ENCODE measurements at regions not wholly inside any gene's neighbourhood (a gene's known extent, or its start where the extent isn't known, plus 50 kb on each side); places are given as distances from the start of the nearest gene placed in this dataset.

- intact Hi-C loops (cut with micrococcal nuclease; ENCODE audit: unreplicated experiment): no loop called here
- Histone ChIP-seq H3K36me3 (ENCODE audit: insufficient read depth, low read length, poor library complexity, severe bottlenecking) (no peaks in the 10 kb centered on the region), H3K27ac (ENCODE audit: low read depth, low read length, poor library complexity, severe bottlenecking) (no peak overlapping the region), H3K9me3 (ENCODE audit: low read depth, low read length, poor library complexity, severe bottlenecking) (no peaks in the 10 kb centered on the region), H3K27me3 (replicated peaks; ENCODE audit: insufficient read depth, low read depth, low read length, poor library complexity) (no peaks in the 10 kb centered on the region), H3K4me3 (ENCODE audit: low read depth, low read length, poor library complexity, severe bottlenecking) (no peak overlapping the region), H3K4me1 (ENCODE audit: insufficient read depth, low read length, poor library complexity, severe bottlenecking) (no peaks in the 10 kb centered on the region)
- BruUV-seq (replicated peaks): no TSS peak
- ChIA-PET CTCF (no interaction called here), POLR2A (ENCODE audit: low non-redundant PET) (no interaction called here)
- no peak for DNase-seq (ENCODE audit: low spot score)
- TF ChIP-seq, protein P1, sequence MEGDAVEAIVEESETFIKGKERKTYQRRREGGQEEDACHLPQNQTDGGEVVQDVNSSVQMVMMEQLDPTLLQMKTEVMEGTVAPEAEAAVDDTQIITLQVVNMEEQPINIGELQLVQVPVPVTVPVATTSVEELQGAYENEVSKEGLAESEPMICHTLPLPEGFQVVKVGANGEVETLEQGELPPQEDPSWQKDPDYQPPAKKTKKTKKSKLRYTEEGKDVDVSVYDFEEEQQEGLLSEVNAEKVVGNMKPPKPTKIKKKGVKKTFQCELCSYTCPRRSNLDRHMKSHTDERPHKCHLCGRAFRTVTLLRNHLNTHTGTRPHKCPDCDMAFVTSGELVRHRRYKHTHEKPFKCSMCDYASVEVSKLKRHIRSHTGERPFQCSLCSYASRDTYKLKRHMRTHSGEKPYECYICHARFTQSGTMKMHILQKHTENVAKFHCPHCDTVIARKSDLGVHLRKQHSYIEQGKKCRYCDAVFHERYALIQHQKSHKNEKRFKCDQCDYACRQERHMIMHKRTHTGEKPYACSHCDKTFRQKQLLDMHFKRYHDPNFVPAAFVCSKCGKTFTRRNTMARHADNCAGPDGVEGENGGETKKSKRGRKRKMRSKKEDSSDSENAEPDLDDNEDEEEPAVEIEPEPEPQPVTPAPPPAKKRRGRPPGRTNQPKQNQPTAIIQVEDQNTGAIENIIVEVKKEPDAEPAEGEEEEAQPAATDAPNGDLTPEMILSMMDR (conservative IDR thresholded peaks at IDR 0.05; ENCODE audit: low read depth, low read length): no peak
- no peak for TF ChIP-seq EZH2 (IDR thresholded peaks at IDR 0.05; ENCODE audit: borderline replicate concordance, low read depth, low read length, poor library complexity, severe bottlenecking)
These were observed 401.6 kb upstream of the PRR16 start for GRCh38 chr5:120062515-120062917.

DNA sequence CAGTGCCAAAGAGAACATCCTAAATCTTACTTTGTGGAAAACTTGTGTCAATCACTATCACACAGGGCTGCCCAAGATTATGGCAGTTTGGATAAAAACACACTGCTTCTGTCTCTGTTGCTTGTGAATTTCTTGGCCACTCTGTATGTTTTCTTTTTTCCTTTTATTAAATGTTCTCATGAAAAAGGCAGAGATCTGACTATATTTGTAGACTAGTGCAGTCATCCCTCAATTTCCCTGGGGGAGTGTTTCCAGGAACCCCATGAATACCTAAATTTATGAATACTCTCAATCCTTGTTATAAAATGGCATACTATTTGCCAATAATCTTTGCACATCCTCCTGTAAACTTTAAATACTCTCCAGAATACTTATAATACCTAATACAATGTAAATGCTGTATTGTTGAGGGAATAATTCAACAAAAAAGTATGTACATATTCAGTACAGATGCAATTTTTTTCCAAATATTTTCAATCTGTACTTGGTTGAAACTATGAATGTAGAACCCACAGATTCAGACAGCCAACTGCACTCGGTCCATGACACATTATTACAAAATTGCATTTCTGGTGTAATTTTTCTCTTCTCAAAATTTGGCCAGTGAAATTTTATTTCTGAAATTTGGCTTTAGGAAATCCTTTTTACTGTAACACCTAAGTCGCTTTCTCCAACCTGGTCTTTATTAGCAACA is 391.9 kb upstream of the PRR16 start:
- Histone ChIP-seq H3K27me3 (replicated peaks; ENCODE audit: insufficient read depth, low read depth, low read length, poor library complexity) (no peaks in the 10 kb centered on the region), H3K36me3 (ENCODE audit: insufficient read depth, low read length, poor library complexity, severe bottlenecking) (no peaks in the 10 kb centered on the region), H3K4me1 (ENCODE audit: insufficient read depth, low read length, poor library complexity, severe bottlenecking) (no peaks in the 10 kb centered on the region), H3K27ac (ENCODE audit: low read depth, low read length, poor library complexity, severe bottlenecking) (no peak overlapping the region), H3K9me3 (ENCODE audit: low read depth, low read length, poor library complexity, severe bottlenecking) (no peaks in the 10 kb centered on the region), H3K4me3 (ENCODE audit: low read depth, low read length, poor library complexity, severe bottlenecking) (no peak overlapping the region)
- intact Hi-C loops (cut with micrococcal nuclease; ENCODE audit: unreplicated experiment): no loop called here
- ChIA-PET CTCF (no interaction called here), POLR2A (ENCODE audit: low non-redundant PET) (no interaction called here)
- no peak for DNase-seq (ENCODE audit: low spot score)
- no TSS peak for BruUV-seq (replicated peaks)
- no peak for TF ChIP-seq EZH2 (IDR thresholded peaks at IDR 0.05; ENCODE audit: borderline replicate concordance, low read depth, low read length, poor library complexity, severe bottlenecking)
- TF ChIP-seq, protein P1 (conservative IDR thresholded peaks at IDR 0.05; ENCODE audit: low read depth, low read length): no peak

DNA sequence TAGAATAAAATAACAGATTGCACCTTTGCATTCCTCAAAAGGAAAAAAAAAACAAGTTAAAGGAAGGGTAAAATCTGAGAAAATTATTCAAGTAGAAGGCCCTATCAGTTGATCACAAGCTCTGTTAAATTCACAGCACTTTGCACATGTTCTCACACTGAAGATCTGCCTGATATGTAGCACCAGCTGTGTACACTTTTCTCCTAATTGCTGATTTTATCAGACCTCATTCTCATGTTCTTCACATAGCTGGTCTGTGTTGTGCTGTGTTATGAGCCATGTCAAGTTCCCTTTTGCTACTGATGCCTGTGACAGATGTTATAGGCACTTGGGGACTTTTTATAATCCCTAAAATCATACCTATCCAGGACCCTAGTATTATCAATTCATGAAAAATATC is 390.4 kb upstream of the PRR16 start:
- no peaks in the 10 kb centered on the region for H3K36me3 ChIP-seq (ENCODE audit: insufficient read depth, low read length, poor library complexity, severe bottlenecking)
- no peak overlapping the region for H3K27ac ChIP-seq (ENCODE audit: low read depth, low read length, poor library complexity, severe bottlenecking)
- H3K9me3 ChIP-seq (ENCODE audit: low read depth, low read length, poor library complexity, severe bottlenecking): no peaks in the 10 kb centered on the region
- POLR2A ChIA-PET (ENCODE audit: low non-redundant PET): no interaction called here
- no peaks in the 10 kb centered on the region for H3K27me3 ChIP-seq (replicated peaks; ENCODE audit: insufficient read depth, low read depth, low read length, poor library complexity)
- no peak overlapping the region for H3K4me3 ChIP-seq (ENCODE audit: low read depth, low read length, poor library complexity, severe bottlenecking)
- BruUV-seq (replicated peaks): no TSS peak
- no peaks in the 10 kb centered on the region for H3K4me1 ChIP-seq (ENCODE audit: insufficient read depth, low read length, poor library complexity, severe bottlenecking)
- no peak for TF ChIP-seq EZH2 (IDR thresholded peaks at IDR 0.05; ENCODE audit: borderline replicate concordance, low read depth, low read length, poor library complexity, severe bottlenecking)
- TF ChIP-seq, protein P1 (conservative IDR thresholded peaks at IDR 0.05; ENCODE audit: low read depth, low read length): no peak
- intact Hi-C loops (cut with micrococcal nuclease; ENCODE audit: unreplicated experiment): no loop called here
- CTCF ChIA-PET: no interaction called here
- DNase-seq (ENCODE audit: low spot score): no peak
